ENCODE measurements at regions not wholly inside any gene's neighbourhood (a gene's known extent, or its start where the extent isn't known, plus 50 kb on each side); places are given as distances from the start of the nearest gene placed in this dataset.

DNA sequence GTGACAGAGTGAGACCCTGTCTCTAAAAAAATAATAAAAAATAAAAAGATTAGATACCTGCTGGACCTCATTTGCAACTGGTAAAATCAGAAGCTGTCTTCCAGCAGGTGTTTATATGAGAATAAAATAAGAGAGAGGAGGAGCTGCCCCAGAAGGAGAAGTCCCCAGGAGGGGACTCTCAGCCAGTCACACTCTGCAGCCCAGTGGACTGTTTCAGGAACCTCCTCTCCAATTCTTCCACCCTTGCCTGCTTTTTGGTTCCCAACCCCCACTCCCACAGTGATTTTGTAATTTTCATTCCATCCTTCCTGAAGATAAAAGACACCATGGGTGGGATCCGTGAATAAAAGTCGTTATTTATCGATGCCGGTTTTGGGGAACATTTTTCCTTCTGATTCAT lies 56.9 kb upstream of the TSHZ3 start:
- TF ChIP-seq, protein P1, sequence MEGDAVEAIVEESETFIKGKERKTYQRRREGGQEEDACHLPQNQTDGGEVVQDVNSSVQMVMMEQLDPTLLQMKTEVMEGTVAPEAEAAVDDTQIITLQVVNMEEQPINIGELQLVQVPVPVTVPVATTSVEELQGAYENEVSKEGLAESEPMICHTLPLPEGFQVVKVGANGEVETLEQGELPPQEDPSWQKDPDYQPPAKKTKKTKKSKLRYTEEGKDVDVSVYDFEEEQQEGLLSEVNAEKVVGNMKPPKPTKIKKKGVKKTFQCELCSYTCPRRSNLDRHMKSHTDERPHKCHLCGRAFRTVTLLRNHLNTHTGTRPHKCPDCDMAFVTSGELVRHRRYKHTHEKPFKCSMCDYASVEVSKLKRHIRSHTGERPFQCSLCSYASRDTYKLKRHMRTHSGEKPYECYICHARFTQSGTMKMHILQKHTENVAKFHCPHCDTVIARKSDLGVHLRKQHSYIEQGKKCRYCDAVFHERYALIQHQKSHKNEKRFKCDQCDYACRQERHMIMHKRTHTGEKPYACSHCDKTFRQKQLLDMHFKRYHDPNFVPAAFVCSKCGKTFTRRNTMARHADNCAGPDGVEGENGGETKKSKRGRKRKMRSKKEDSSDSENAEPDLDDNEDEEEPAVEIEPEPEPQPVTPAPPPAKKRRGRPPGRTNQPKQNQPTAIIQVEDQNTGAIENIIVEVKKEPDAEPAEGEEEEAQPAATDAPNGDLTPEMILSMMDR (IDR thresholded peaks at IDR 0.05): no peak
- TF ChIP-seq ZFX (IDR thresholded peaks at IDR 0.05; ENCODE audit: borderline replicate concordance): no peak
